ENCODE measurements at regions not wholly inside any gene's neighbourhood (a gene's known extent, or its start where the extent isn't known, plus 50 kb on each side); places are given as distances from the start of the nearest gene placed in this dataset.

GRCh38 chr3:78545827-78546226 is 1222.0 kb downstream of the ROBO1 start:
- CTCF ChIA-PET (ENCODE audit: low intra/inter-chr PET ratio, low total read pairs) = no interaction called here
- intact Hi-C loops (cut with micrococcal nuclease; ENCODE audit: unreplicated experiment) = no loop called here
- BruUV-seq (replicated peaks) = no TSS peak
- no peak for ATAC-seq
- Histone ChIP-seq H3K27ac (ENCODE audit: extremely low read length, insufficient read depth, low read length) (no peak overlapping the region), H3K9me3 (ENCODE audit: low read length) (no peaks in the 10 kb centered on the region), H3K4me1 (ENCODE audit: insufficient read depth, low read length) (no peaks in the 10 kb centered on the region), H3K4me3 (replicated peaks in 1 of 3; ENCODE audit: insufficient read depth in 1 of 3, low read depth in 2 of 3, low read length in 3 of 3) (no peak overlapping the region), H3K9ac (ENCODE audit: insufficient read depth, low read depth, low read length) (no peak overlapping the region), H4K20me1 (ENCODE audit: insufficient read depth, low read length) (no peaks in the 10 kb centered on the region), H3K27me3 (ENCODE audit: control insufficient read depth in 1 of 2, insufficient read depth in 2 of 2, low read length in 2 of 2) (no peaks in the 10 kb centered on the region), H2AFZ (ENCODE audit: low read length) (no peak overlapping the region), H3K4me2 (ENCODE audit: low read depth, low read length) (no peak overlapping the region), H3K79me2 (ENCODE audit: insufficient read depth, low read length) (no peaks in the 10 kb centered on the region), H3K36me3 (replicated peaks in 1 of 2; ENCODE audit: control insufficient read depth in 1 of 2, insufficient read depth in 2 of 2, low read length in 2 of 2) (no peaks in the 10 kb centered on the region)
- TF ChIP-seq ZBTB21 (CRISPR knock-in tag; IDR thresholded peaks at IDR 0.05) (no peak), ZNF510 (CRISPR knock-in tag; IDR thresholded peaks at IDR 0.05; ENCODE audit: low read depth) (no peak), PCBP2 (optimal IDR thresholded peaks at IDR 0.05; ENCODE audit: low read depth, low read length, poor library complexity, severe bottlenecking) (no peak), ZNF557 (CRISPR knock-in tag; IDR thresholded peaks at IDR 0.05) (no peak), HOMEZ (CRISPR knock-in tag; IDR thresholded peaks at IDR 0.05; ENCODE audit: low read depth) (no peak), KLF12 (CRISPR knock-in tag; IDR thresholded peaks at IDR 0.05; ENCODE audit: borderline replicate concordance) (no peak), BCL6 (CRISPR knock-in tag; IDR thresholded peaks at IDR 0.05) (no peak), ZFP62 (CRISPR knock-in tag; IDR thresholded peaks at IDR 0.05) (no peak), STAG1 (CRISPR knock-in tag; IDR thresholded peaks at IDR 0.05) (no peak), HNF4A (CRISPR knock-in tag; IDR thresholded peaks at IDR 0.05) (no peak), ZNF747 (CRISPR knock-in tag; IDR thresholded peaks at IDR 0.05; ENCODE audit: borderline replicate concordance) (no peak)
- TF ChIP-seq, protein P1, sequence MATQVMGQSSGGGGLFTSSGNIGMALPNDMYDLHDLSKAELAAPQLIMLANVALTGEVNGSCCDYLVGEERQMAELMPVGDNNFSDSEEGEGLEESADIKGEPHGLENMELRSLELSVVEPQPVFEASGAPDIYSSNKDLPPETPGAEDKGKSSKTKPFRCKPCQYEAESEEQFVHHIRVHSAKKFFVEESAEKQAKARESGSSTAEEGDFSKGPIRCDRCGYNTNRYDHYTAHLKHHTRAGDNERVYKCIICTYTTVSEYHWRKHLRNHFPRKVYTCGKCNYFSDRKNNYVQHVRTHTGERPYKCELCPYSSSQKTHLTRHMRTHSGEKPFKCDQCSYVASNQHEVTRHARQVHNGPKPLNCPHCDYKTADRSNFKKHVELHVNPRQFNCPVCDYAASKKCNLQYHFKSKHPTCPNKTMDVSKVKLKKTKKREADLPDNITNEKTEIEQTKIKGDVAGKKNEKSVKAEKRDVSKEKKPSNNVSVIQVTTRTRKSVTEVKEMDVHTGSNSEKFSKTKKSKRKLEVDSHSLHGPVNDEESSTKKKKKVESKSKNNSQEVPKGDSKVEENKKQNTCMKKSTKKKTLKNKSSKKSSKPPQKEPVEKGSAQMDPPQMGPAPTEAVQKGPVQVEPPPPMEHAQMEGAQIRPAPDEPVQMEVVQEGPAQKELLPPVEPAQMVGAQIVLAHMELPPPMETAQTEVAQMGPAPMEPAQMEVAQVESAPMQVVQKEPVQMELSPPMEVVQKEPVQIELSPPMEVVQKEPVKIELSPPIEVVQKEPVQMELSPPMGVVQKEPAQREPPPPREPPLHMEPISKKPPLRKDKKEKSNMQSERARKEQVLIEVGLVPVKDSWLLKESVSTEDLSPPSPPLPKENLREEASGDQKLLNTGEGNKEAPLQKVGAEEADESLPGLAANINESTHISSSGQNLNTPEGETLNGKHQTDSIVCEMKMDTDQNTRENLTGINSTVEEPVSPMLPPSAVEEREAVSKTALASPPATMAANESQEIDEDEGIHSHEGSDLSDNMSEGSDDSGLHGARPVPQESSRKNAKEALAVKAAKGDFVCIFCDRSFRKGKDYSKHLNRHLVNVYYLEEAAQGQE (IDR thresholded peaks at IDR 0.05; ENCODE audit: borderline replicate concordance in 1 of 2, low read depth in 1 of 2, low read length in 2 of 2) = no peak
- in situ Hi-C loops (cut with HindIII; ENCODE audit: extremely low pct_ligation_motif_present, low pct_unique_long_range_greater_than_20kb) = no loop called here
- no peak for FAIRE-seq
- POLR2A ChIA-PET = no interaction called here
- WGBS (ENCODE audit: low lambda C conversion rate) = 31% methylated on average over 2 of the region's 2 CpGs
- no peak for DNase-seq (ENCODE audit: low spot score)

Small RNA genes in the stretch of these regions (small RNA-seq; reads per million reads assigned to genes)
- gene RN7SKP61 (ENCODE audit: insufficient read depth in 2 of 3, insufficient read length in 3 of 3, low read depth in 2 of 3, low replicate concordance in 1 of 3) (0 reads per million in 3 experiments), gene RN7SL647P (ENCODE audit: insufficient read depth in 2 of 3, insufficient read length in 3 of 3, low read depth in 2 of 3, low replicate concordance in 1 of 3) (0 reads per million in 3 experiments), gene RNU6-217P (ENCODE audit: insufficient read depth in 2 of 3, insufficient read length in 3 of 3, low read depth in 2 of 3, low replicate concordance in 1 of 3) (0 reads per million in 3 experiments)
